CD4-positive, alpha-beta T cell (primary cell): ENCODE measurements at regions not wholly inside any gene's neighbourhood (a gene's known extent, or its start where the extent isn't known, plus 50 kb on each side); places are given as distances from the start of the nearest gene placed in this dataset.

Experiments
- ATAC-seq: fragments of 200-7000 bp; cut with Tn5 transposase; one replicate; pipeline ENCODE4 v1.10.0; 2022; ENCODE audit warnings: mild to moderate bottlenecking; ENCODE audit not compliant: poor library complexity
- CTCF ChIA-PET: fragments of 350-600 bp; sonication (Branson Sonifier 250); formaldehyde crosslinking; loops from one replicate; lab custom pipeline; 2021; ENCODE audit warnings: antibody characterized with exemption, inconsistent platforms; lab: Charles Lee
- POLR2A ChIA-PET: fragments of 350-600 bp; sonication (Branson Sonifier 250); formaldehyde crosslinking; loops from one replicate; lab custom pipeline; 2021; ENCODE audit warnings: antibody characterized with exemption, inconsistent platforms; lab: Charles Lee
- DNase-seq, 14 experiments: peaks; one replicate each; pipeline ENCODE4 v3.0.0-alpha.2; 2013 to 2020; ENCODE audit warnings: mixed read lengths in 2 of 14
- H3K27ac ChIP-seq, 2 donors: one replicate each; pipeline versions ENCODE4 v1.5.1 to v1.7.0; 2013; ENCODE audit warnings: low read length in 2 of 2, low read depth in 1 of 2, mild to moderate bottlenecking in 1 of 2
- H3K27me3 ChIP-seq, 2 experiments: 1 replicate in 1 of 2; 2 replicates in 1 of 2; pipeline versions ENCODE4 v1.6.1 to v1.7.0; 2013; ENCODE audit warnings: low read length in 2 of 2, control low read depth in 1 of 2, mild to moderate bottlenecking in 1 of 2, moderate library complexity in 1 of 2; ENCODE audit not compliant: insufficient read depth in 2 of 2, control insufficient read depth in 1 of 2
- H3K36me3 ChIP-seq: one replicate; pipeline ENCODE4 v1.6.1; 2013; ENCODE audit warnings: low read length, control low read depth; ENCODE audit not compliant: insufficient read depth
- H3K4me1 ChIP-seq: one replicate; pipeline ENCODE4 v1.6.1; 2013; ENCODE audit warnings: low read length, control low read depth; ENCODE audit not compliant: insufficient read depth
- H3K4me3 ChIP-seq: one replicate; pipeline ENCODE4 v1.5.1; 2013; ENCODE audit warnings: mild to moderate bottlenecking, low read length, moderate library complexity
- H3K9me3 ChIP-seq, 2 experiments: 1 replicate in 1 of 2; 2 replicates in 1 of 2; pipeline versions ENCODE4 v1.6.1 to v1.7.0; 2013; ENCODE audit warnings: low read length in 2 of 2, mild to moderate bottlenecking in 2 of 2, control low read depth in 1 of 2, moderate library complexity in 1 of 2; ENCODE audit not compliant: control insufficient read depth in 1 of 2, insufficient read depth in 1 of 2
- H3K27ac Mint-ChIP-seq: one replicate; pipeline ENCODE4 v1.8.0; 2020; ENCODE audit warnings: mixed read lengths
- H3K27me3 Mint-ChIP-seq: one replicate; pipeline ENCODE4 v1.8.0; 2021; ENCODE audit warnings: mixed read lengths
- H3K36me3 Mint-ChIP-seq: one replicate; pipeline ENCODE4 v1.8.0; 2021; ENCODE audit warnings: low read depth, mixed read lengths
- H3K4me1 Mint-ChIP-seq: one replicate; pipeline ENCODE4 v1.8.0; 2021; ENCODE audit warnings: low read depth, mixed read lengths
- H3K4me3 Mint-ChIP-seq: one replicate; pipeline ENCODE4 v1.8.0; 2020; ENCODE audit warnings: mild to moderate bottlenecking, mixed read lengths
- H3K9me3 Mint-ChIP-seq: one replicate; pipeline ENCODE4 v1.8.0; 2020; ENCODE audit warnings: mixed read lengths
- intact Hi-C, 2 experiments: fragments of 100-400 bp; cut with DNase I in 1 of 2; cut with micrococcal nuclease in 1 of 2; formaldehyde crosslinking; loops; one replicate each; pipeline versions ENCODE4 v1.15.1 to v1.9.0; 2023 to 2025; cut with DNase I, micrococcal nuclease
- TF ChIP-seq, protein P1 (sequence below): fragments of 200-600 bp; IDR thresholded peaks from one replicate; pipeline ENCODE4 v1.8.0; 2022; ENCODE audit warnings: antibody characterized with exemption, mild to moderate bottlenecking

DNA sequence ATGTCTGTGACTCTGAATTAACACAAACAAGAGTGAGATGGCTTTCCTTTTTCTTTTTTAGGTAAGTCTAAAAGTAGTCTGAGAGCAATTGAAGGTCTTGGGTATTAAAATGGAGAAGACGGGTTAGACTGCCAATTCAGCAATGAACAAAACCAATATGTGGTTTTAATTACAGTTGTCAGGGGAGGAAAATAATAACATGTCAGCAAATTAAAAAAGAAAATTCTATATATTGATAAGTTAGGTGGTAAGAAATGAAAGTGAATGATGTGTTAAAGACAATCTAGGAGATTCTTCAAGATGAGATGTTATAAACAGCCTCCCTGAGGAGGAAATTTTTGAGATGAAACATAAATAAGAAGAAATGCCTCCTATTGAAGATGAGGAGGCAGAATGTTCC lies 150.6 kb upstream of the HSF2 start:
- Mint-ChIP-seq H3K9me3 (peaks cover 6% of the 10 kb centered on the region), H3K4me1 (no peaks in the 10 kb centered on the region), H3K4me3 (no peak overlapping the region), H3K27ac (no peak overlapping the region), H3K36me3 (no peaks in the 10 kb centered on the region), H3K27me3 (no peaks in the 10 kb centered on the region)
- ATAC-seq (no peak), DNase-seq (no peak)
- H3K9me3 ChIP-seq = peaks cover 0 to 25% of the 10 kb centered on the region in 2 experiments
- no peaks in the 10 kb centered on the region for H3K36me3 ChIP-seq
- TF ChIP-seq, protein P1, sequence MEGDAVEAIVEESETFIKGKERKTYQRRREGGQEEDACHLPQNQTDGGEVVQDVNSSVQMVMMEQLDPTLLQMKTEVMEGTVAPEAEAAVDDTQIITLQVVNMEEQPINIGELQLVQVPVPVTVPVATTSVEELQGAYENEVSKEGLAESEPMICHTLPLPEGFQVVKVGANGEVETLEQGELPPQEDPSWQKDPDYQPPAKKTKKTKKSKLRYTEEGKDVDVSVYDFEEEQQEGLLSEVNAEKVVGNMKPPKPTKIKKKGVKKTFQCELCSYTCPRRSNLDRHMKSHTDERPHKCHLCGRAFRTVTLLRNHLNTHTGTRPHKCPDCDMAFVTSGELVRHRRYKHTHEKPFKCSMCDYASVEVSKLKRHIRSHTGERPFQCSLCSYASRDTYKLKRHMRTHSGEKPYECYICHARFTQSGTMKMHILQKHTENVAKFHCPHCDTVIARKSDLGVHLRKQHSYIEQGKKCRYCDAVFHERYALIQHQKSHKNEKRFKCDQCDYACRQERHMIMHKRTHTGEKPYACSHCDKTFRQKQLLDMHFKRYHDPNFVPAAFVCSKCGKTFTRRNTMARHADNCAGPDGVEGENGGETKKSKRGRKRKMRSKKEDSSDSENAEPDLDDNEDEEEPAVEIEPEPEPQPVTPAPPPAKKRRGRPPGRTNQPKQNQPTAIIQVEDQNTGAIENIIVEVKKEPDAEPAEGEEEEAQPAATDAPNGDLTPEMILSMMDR = no peak
- no peak overlapping the region for H3K4me3 ChIP-seq
- no peaks in the 10 kb centered on the region for H3K27me3 ChIP-seq
- POLR2A ChIA-PET = no interaction called here
- no peak overlapping the region for H3K27ac ChIP-seq
- intact Hi-C loops = no loop called here
- CTCF ChIA-PET = no interaction called here
- H3K4me1 ChIP-seq = no peaks in the 10 kb centered on the region

DNA sequence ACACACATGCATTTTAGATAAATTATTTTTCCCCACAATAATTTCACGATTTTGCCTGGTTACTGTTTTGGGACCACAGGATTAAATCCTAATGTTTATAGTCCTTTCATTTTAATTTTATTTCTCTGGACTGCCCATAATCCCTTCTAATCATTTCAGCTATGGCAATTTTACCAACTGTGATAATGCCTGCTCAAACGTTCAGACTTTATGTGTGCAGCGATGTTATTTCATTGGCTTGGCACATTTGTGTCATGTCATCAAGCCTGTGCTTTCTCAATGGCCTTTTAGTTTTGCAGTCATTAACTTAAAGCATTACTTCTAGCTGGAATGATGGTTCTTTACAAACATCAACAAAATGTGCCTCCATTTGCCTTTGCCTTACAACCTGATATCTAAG lies 140.6 kb upstream of the HSF2 start:
- DNase-seq (no peak), ATAC-seq (no peak)
- H3K27ac Mint-ChIP-seq = no peak overlapping the region
- CTCF ChIA-PET = no interaction called here
- TF ChIP-seq, protein P1 = no peak
- Histone ChIP-seq H3K27ac (no peak overlapping the region), H3K9me3 (no peaks in the 10 kb centered on the region), H3K27me3 (no peaks in the 10 kb centered on the region), H3K36me3 (no peaks in the 10 kb centered on the region), H3K4me1 (no peaks in the 10 kb centered on the region), H3K4me3 (no peak overlapping the region)
- POLR2A ChIA-PET = no interaction called here
- intact Hi-C loops = no loop called here
- no peaks in the 10 kb centered on the region for H3K9me3 Mint-ChIP-seq
- H3K4me1 Mint-ChIP-seq = no peaks in the 10 kb centered on the region
- no peak overlapping the region for H3K4me3 Mint-ChIP-seq
- no peaks in the 10 kb centered on the region for H3K36me3 Mint-ChIP-seq
- no peaks in the 10 kb centered on the region for H3K27me3 Mint-ChIP-seq

DNA sequence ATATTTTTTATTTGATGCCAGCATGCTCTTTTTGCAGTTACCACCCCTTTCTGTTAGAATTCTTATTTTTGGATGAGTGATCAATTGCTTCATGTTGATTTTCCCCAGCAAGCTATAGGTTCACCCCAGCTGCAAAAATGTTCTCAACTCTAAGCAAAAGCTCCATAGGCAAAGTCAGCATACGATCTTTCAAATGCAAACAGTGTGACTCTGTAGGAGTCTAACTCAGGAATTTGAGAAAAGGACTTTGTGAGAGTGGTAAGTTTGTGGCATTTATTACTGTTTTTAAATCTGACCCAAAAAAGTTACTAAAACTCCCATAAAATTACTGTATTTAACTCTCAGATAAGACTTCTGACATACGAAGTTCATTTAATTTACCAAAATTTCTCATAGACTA lies 134.9 kb upstream of the HSF2 start:
- TF ChIP-seq, protein P1 = no peak
- no peak overlapping the region for H3K27ac Mint-ChIP-seq
- no peaks in the 10 kb centered on the region for H3K36me3 ChIP-seq
- ATAC-seq (no peak), DNase-seq (no peak)
- ChIA-PET POLR2A (no interaction called here), CTCF (no interaction called here)
- peaks cover 8% of the 10 kb centered on the region for H3K9me3 Mint-ChIP-seq
- H3K4me3 ChIP-seq = no peak overlapping the region
- intact Hi-C loops = no loop called here
- no peaks in the 10 kb centered on the region for H3K36me3 Mint-ChIP-seq
- H3K27me3 Mint-ChIP-seq = no peaks in the 10 kb centered on the region
- no peak overlapping the region for H3K27ac ChIP-seq
- no peaks in the 10 kb centered on the region for H3K4me1 ChIP-seq
- H3K4me1 Mint-ChIP-seq = no peaks in the 10 kb centered on the region
- no peaks in the 10 kb centered on the region for H3K27me3 ChIP-seq
- H3K9me3 ChIP-seq = no peaks in the 10 kb centered on the region
- no peak overlapping the region for H3K4me3 Mint-ChIP-seq
